Skeletal muscle satellite cell (primary cell): ENCODE measurements at regions not wholly inside any gene's neighbourhood (a gene's known extent, or its start where the extent isn't known, plus 50 kb on each side); places are given as distances from the start of the nearest gene placed in this dataset.

ENCODE experiments used
- H3K27me3 ChIP-seq: 2 replicates; pipeline ENCODE4 v1.7.0; 2013; ENCODE audit warnings: low read length; ENCODE audit not compliant: control insufficient read depth, insufficient read depth
- H3K36me3 ChIP-seq: 2 replicates; pipeline ENCODE4 v1.7.0; 2013; ENCODE audit warnings: mild to moderate bottlenecking, control low read depth, low read length; ENCODE audit not compliant: insufficient read depth
- H3K4me1 ChIP-seq: 2 replicates; pipeline ENCODE4 v1.7.0; 2013; ENCODE audit warnings: low read length; ENCODE audit not compliant: control insufficient read depth, insufficient read depth
- H3K4me2 ChIP-seq: 2 replicates; pipeline ENCODE4 v1.7.0; 2013; ENCODE audit warnings: mild to moderate bottlenecking, low read length
- H3K4me3 ChIP-seq: 2 replicates; pipeline ENCODE4 v1.7.0; 2013; ENCODE audit warnings: low read length
- H3K9ac ChIP-seq: 2 replicates; pipeline ENCODE4 v1.7.0; 2013; ENCODE audit warnings: mild to moderate bottlenecking, low read depth, low read length, moderate library complexity
- H3K9me3 ChIP-seq: replicated peaks from 2 replicates; pipeline ENCODE4 v1.7.0; 2013; ENCODE audit warnings: mild to moderate bottlenecking, control low read depth, low read length

DNA sequence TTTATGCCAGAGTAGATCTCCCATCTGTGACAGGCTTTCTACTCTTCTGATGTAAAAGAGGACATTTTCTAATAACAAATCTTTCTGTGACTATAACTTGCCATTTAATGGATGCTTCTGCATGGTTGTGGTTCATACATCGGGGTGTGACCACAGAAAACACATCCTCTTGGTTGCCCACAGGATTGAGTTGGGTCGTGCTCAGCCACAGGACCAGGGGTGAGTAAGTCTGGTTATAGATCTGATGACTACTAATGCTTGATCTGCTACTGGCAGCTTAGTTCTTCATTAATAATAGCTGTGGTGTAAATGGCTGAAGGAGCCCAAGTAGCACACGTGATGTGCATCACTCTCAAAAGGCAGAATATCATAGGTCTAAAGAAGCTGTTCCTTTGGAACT is 328.2 kb downstream of the RWDD3 start:
- no peak overlapping the region for H3K4me2 ChIP-seq
- H3K4me3 ChIP-seq = no peak overlapping the region
- H3K9me3 ChIP-seq = no peaks in the 10 kb centered on the region
- H3K36me3 ChIP-seq = no peaks in the 10 kb centered on the region
- H3K4me1 ChIP-seq = no peaks in the 10 kb centered on the region
- H3K9ac ChIP-seq = no peak overlapping the region
- H3K27me3 ChIP-seq = no peaks in the 10 kb centered on the region

DNA sequence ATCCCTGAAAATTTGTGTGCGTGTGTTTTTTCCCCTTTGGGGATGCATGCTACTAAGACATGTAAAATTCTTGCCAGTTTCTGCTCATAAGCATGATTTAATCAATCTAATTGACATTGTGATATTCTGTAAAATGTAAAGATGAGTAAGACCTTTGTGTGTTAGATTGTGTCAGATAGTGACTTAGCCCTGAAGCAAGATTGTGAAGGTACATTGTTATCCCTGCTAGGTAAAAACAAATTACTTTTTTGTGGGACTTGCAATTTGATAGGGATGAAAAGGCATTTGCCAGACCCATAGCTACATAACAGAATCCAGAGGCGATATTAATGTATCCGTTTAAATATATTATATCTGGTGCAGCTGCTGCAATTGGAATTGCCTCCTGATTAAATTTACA is 338.0 kb downstream of the RWDD3 start:
- no peak overlapping the region for H3K4me3 ChIP-seq

DNA sequence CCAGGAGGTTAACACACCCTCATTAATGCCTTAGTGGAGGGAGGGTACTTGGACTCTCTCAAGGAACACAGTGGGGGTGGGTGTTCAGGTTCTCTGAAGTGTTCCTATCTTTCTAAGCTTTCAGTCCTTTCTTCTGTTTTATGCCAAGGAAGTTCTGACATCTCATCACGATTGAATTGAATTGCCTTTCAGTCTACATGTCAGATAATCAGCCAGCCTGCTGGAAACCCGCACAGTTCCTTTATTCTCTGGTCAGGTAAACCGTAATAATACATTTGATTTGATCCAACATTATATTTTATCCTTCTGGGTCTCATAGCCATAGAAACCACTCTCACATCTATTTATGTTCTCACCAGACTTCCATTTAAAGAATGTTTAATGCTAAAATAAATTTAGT is 339.0 kb downstream of the RWDD3 start:
- no peaks in the 10 kb centered on the region for H3K27me3 ChIP-seq
- H3K4me2 ChIP-seq = no peak overlapping the region
- no peaks in the 10 kb centered on the region for H3K4me1 ChIP-seq
- no peak overlapping the region for H3K4me3 ChIP-seq
- H3K36me3 ChIP-seq = no peaks in the 10 kb centered on the region
- H3K9me3 ChIP-seq = no peaks in the 10 kb centered on the region
- H3K9ac ChIP-seq = no peak overlapping the region

More for the DNA sequence above, 338.0 kb downstream of the RWDD3 start:
- Histone ChIP-seq H3K4me2 (no peak overlapping the region), H3K9me3 (no peaks in the 10 kb centered on the region), H3K27me3 (no peaks in the 10 kb centered on the region), H3K36me3 (no peaks in the 10 kb centered on the region), H3K9ac (no peak overlapping the region), H3K4me1 (no peaks in the 10 kb centered on the region)

GRCh38 chr1:95575291-95575690 is 341.3 kb downstream of the RWDD3 start:
- Histone ChIP-seq H3K4me2 (no peak overlapping the region), H3K36me3 (no peaks in the 10 kb centered on the region), H3K4me1 (no peaks in the 10 kb centered on the region), H3K4me3 (no peak overlapping the region), H3K9ac (no peak overlapping the region), H3K9me3 (no peaks in the 10 kb centered on the region), H3K27me3 (no peaks in the 10 kb centered on the region)

DNA sequence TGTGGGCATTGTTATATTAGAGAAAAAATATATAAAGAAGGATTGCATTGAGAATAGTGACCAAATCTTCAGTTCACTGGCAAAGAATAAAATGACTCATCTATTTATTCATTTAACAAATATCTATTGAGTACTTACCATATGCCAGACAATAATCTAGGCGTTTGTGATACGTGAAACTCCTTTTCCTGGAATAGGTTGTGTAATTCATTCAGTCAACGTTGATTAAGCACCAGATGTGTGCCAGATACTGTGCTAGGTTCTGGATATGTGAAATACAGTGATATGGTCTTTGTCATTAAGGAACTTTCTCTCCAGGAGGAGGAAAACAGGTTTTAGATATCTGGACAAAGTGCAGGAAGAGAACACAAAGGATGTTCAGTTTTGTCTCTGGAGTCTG is 344.5 kb downstream of the RWDD3 start:
- no peak overlapping the region for H3K4me2 ChIP-seq
- no peaks in the 10 kb centered on the region for H3K9me3 ChIP-seq
- no peak overlapping the region for H3K4me3 ChIP-seq
- no peaks in the 10 kb centered on the region for H3K27me3 ChIP-seq
- H3K36me3 ChIP-seq = no peaks in the 10 kb centered on the region
- no peaks in the 10 kb centered on the region for H3K4me1 ChIP-seq
- H3K9ac ChIP-seq = no peak overlapping the region

- no peaks in the 10 kb centered on the region for H3K27me3 ChIP-seq
- no peak overlapping the region for H3K4me3 ChIP-seq
- H3K9me3 ChIP-seq = no peaks in the 10 kb centered on the region
- no peak overlapping the region for H3K9ac ChIP-seq
- no peaks in the 10 kb centered on the region for H3K36me3 ChIP-seq
- no peaks in the 10 kb centered on the region for H3K4me1 ChIP-seq
- no peak overlapping the region for H3K4me2 ChIP-seq
Observed at GRCh38 chr1:95582191-95582590, 348.2 kb downstream of the RWDD3 start.

GRCh38 chr1:95582746-95583145 is 348.7 kb downstream of the RWDD3 start:
- H3K36me3 ChIP-seq = no peaks in the 10 kb centered on the region
- H3K27me3 ChIP-seq = no peaks in the 10 kb centered on the region
- H3K9ac ChIP-seq = no peak overlapping the region
- H3K4me3 ChIP-seq = no peak overlapping the region
- no peak overlapping the region for H3K4me2 ChIP-seq
- H3K9me3 ChIP-seq = no peaks in the 10 kb centered on the region
- no peaks in the 10 kb centered on the region for H3K4me1 ChIP-seq

DNA sequence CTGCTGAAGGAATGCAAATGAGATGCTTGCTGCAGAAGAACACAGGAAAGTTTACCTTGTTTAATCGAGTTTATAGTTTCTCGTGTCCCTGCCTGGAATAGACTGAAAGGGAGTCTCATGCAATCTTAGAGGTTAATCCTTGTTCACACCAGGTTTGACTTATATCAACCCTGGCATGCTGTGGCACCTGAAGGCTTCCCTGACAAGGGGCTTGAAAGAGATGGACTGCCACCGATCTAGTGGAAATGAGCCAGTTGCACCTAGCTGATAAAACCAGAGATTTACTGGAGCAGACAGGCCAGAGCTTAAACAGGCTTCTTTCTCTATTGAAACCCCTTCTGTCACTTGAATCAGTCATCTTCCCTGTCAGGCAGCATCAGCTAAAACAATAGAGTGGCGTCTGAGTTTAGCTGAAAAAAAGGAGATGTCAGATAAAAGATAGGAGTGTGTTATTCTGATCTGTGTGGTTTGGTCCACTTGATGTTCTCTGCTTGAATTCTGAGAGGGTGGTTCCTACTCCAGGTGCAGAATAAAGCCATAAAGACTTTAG is 349.7 kb downstream of the RWDD3 start:
- Histone ChIP-seq H3K4me2 (no peak overlapping the region), H3K27me3 (no peaks in the 10 kb centered on the region), H3K9ac (no peak overlapping the region), H3K9me3 (no peaks in the 10 kb centered on the region), H3K4me1 (no peaks in the 10 kb centered on the region), H3K4me3 (no peak overlapping the region), H3K36me3 (no peaks in the 10 kb centered on the region)

DNA sequence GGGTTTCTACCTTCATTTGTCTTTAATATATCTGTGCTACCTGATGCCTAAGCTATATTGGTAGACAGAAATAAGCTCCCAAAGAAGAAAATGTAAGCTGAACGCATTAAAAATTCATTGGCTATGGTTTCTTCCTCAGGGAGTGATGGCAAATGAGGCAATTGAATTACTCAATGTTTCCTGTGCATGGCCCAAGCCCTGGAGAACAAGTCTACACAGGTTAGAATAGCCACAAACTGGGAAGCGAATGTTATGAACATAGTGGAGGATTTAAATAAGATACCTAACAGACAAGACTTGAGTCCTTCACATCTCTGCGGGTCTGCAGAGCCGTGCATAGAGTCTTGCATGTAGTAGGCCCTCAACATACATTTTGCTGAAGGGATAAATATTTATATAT is 350.3 kb downstream of the RWDD3 start:
- H3K36me3 ChIP-seq = no peaks in the 10 kb centered on the region
- no peaks in the 10 kb centered on the region for H3K9me3 ChIP-seq
- H3K4me3 ChIP-seq = no peak overlapping the region
- no peaks in the 10 kb centered on the region for H3K4me1 ChIP-seq
- H3K4me2 ChIP-seq = no peak overlapping the region
- no peaks in the 10 kb centered on the region for H3K27me3 ChIP-seq
- no peak overlapping the region for H3K9ac ChIP-seq

DNA sequence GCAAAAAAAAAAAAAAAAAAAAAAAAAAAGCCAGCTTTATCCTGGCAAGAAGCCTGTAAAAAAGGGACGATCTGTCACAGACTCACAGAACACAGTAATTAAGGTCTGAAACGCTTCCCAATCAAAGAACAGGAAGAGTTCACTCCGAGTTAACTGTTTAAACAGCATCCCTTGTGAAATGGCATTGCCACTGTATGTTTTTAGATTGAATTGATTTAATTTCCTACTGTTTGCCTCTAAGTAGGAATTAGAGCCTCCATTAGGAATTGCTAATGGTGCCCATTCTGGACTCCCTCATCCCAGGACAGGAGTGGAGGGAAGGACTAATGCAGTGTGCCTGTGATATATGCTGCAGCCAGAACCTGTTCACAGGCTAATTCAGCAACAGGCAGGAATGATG is 370.8 kb downstream of the RWDD3 start:
- Histone ChIP-seq H3K4me1 (no peaks in the 10 kb centered on the region), H3K9me3 (no peaks in the 10 kb centered on the region), H3K9ac (no peak overlapping the region)

GRCh38 chr1:95614197-95614596 is 380.2 kb downstream of the RWDD3 start:
- Histone ChIP-seq H3K36me3 (no peaks in the 10 kb centered on the region), H3K9ac (no peak overlapping the region), H3K9me3 (no peaks in the 10 kb centered on the region), H3K4me3 (no peak overlapping the region), H3K4me2 (no peak overlapping the region), H3K4me1 (no peaks in the 10 kb centered on the region), H3K27me3 (no peaks in the 10 kb centered on the region)

More for the DNA sequence above, 370.8 kb downstream of the RWDD3 start:
- H3K36me3 ChIP-seq = no peaks in the 10 kb centered on the region
- no peak overlapping the region for H3K4me2 ChIP-seq
- H3K4me3 ChIP-seq = no peak overlapping the region
- H3K27me3 ChIP-seq = no peaks in the 10 kb centered on the region

- Histone ChIP-seq H3K27me3 (no peaks in the 10 kb centered on the region), H3K36me3 (no peaks in the 10 kb centered on the region), H3K9ac (no peak overlapping the region), H3K4me3 (no peak overlapping the region), H3K9me3 (no peaks in the 10 kb centered on the region), H3K4me2 (no peak overlapping the region), H3K4me1 (no peaks in the 10 kb centered on the region)
Observed at GRCh38 chr1:95615421-95615820, 381.4 kb downstream of the RWDD3 start.
